Heart right ventricle (tissue), 16 donors: ENCODE measurements at regions not wholly inside any gene's neighbourhood (a gene's known extent, or its start where the extent isn't known, plus 50 kb on each side); places are given as distances from the start of the nearest gene placed in this dataset.
A peak's percentile ranks its signal among the peaks of the same experiment; 100 is the strongest.
"Not testable (repeated sequence)": the region's sequence is repeated elsewhere in the genome, so short reads cannot be mapped to it uniquely, and the experiment has no call there.

Experiments used
- ATAC-seq, 8 donors: fragments of 200-7000 bp; cut with Tn5 transposase; one replicate each; pipeline ENCODE4 v1.9.1; 2020; ENCODE audit warnings: mild to moderate bottlenecking in 8 of 8, moderate library complexity in 8 of 8, moderate number of reproducible peaks in 1 of 8
- DNase-seq, 2 donors: peaks; one replicate each; pipeline ENCODE4 v3.0.0-alpha.2; 2020
- H3K27ac ChIP-seq, 10 donors: fragments of 200-600 bp; sonication (generic) in 2 of 10; one replicate each; pipeline versions ENCODE4 v1.5.0 to v1.8.0; 2020 to 2022; ENCODE audit warnings: mild to moderate bottlenecking in 3 of 10
- H3K27me3 ChIP-seq, 7 donors: fragments of 200-600 bp; one replicate each; pipeline ENCODE4 v1.8.0; 2021 to 2022; ENCODE audit warnings: mild to moderate bottlenecking in 2 of 7
- H3K36me3 ChIP-seq, 9 donors: fragments of 200-600 bp; sonication (generic) in 1 of 9; one replicate each; pipeline versions ENCODE4 v1.5.0 to v1.8.0; 2020 to 2022; ENCODE audit warnings: mild to moderate bottlenecking in 2 of 9
- H3K4me1 ChIP-seq, 9 donors: fragments of 200-600 bp; sonication (generic) in 1 of 9; one replicate each; pipeline versions ENCODE4 v1.5.0 to v1.8.0; 2020 to 2022; ENCODE audit warnings: mild to moderate bottlenecking in 4 of 9
- H3K4me3 ChIP-seq, 10 donors: fragments of 200-600 bp; sonication (generic) in 2 of 10; one replicate each; pipeline versions ENCODE4 v1.5.0 to v1.8.0; 2020 to 2022; ENCODE audit warnings: mild to moderate bottlenecking in 7 of 10, moderate library complexity in 2 of 10
- H3K9me3 ChIP-seq, 11 donors: fragments of 200-600 bp in 10 of 11; sonication (generic) in 2 of 11; one replicate each; pipeline versions ENCODE4 v1.5.0 to v1.8.0; 2013 to 2022; ENCODE audit warnings: mild to moderate bottlenecking in 2 of 11, control low read depth in 1 of 11, moderate library complexity in 1 of 11
- WGBS, 2 donors: extraction: QIAGEN DNeasy Blood & Tissue Kit; methylation state at CpG; one replicate each; pipeline ENCODE4 v1.1.7; 2013; ENCODE audit warnings: inconsistent platforms in 1 of 2; 5-methylcytosine and 5-hydroxymethylcytosine counted together
- intact Hi-C, 10 donors: fragments of 100-400 bp; cut with DNase I; formaldehyde crosslinking; loops; one replicate each; pipeline versions ENCODE4 v1.11.1 to v1.14.2; 2022
- TF ChIP-seq, protein P1 (sequence below), 9 donors: fragments of 200-600 bp; sonication (generic) in 2 of 9; IDR thresholded peaks; one replicate each; pipeline versions ENCODE4 v1.5.0 to v1.8.0; 2021 to 2022; ENCODE audit warnings: antibody characterized with exemption in 9 of 9, mild to moderate bottlenecking in 5 of 9, moderate library complexity in 1 of 9
- donor health status: Arrhythmogenic right ventricular cardiomyopathy.
- donor health status: ischemic (EF 13 %, LVEDD 7.1; RV severe dilation, severe dysfunction).
- donor health status: healthy with polysubstance abuse.
- donor health status: DM: no; HTN: yes; CAD: no.
- donor health status: DM: no; HTN: no; CAD: no.
- donor health status: ischemic (EF 25% LVEDD 6.9; RV normal size, moderate dysfunction).
- donor health status: ischemic (EF 25% LVEDD 5.7; RV mildly dilated, moderate dysfunction).
- donor health status: healthy.
- donor health status: DM: yes; HTN: yes; CAD: no.
- donor health status: Ischemic cardiomyopathy.
- donor health status: ischemic (EF 35%, LVEDD 5.7; RV mildly dilated, moderate dysfunction).
- donor health status: nonischemic (EF 11% LVEDD 7.7; RV severe dilation, severe dysfunction).
- donor health status: DM: yes; HTN: yes; CAD: no.
- donor health status: PGD.
- donor health status: ischemic (EF 29% LVEDD 5.4; RV normal size, mild dysfunction).
- donor health status: nonischemic (EF 23%, LVEDD 6.1; RV moderate dilation, normal function).

DNA sequence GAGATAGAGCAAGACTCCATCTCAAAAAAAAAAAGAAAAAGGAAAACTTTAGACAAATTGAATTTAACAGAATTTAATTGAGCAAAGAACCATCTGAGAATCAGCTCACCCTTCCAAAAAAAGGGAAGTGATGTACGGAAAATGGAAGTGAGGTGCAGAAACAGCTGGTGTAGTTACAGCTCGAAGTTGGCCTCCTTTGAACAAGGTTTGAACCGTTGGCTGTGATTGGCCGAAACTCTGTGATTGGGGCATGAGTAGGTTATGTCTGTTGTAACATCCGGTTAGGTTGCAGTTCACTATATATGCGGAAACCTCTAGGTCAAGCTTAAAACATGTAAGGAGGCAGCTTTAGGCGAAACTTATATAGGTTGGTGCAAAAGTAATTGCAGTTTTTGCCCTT lies 97.9 kb upstream of the KIF26B start:
- WGBS, 2 donors = 91 to 94% methylated on average over 7 of the region's 7 CpGs
- TF ChIP-seq, protein P1, sequence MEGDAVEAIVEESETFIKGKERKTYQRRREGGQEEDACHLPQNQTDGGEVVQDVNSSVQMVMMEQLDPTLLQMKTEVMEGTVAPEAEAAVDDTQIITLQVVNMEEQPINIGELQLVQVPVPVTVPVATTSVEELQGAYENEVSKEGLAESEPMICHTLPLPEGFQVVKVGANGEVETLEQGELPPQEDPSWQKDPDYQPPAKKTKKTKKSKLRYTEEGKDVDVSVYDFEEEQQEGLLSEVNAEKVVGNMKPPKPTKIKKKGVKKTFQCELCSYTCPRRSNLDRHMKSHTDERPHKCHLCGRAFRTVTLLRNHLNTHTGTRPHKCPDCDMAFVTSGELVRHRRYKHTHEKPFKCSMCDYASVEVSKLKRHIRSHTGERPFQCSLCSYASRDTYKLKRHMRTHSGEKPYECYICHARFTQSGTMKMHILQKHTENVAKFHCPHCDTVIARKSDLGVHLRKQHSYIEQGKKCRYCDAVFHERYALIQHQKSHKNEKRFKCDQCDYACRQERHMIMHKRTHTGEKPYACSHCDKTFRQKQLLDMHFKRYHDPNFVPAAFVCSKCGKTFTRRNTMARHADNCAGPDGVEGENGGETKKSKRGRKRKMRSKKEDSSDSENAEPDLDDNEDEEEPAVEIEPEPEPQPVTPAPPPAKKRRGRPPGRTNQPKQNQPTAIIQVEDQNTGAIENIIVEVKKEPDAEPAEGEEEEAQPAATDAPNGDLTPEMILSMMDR (IDR thresholded peaks at IDR 0.05) = no peak

DNA sequence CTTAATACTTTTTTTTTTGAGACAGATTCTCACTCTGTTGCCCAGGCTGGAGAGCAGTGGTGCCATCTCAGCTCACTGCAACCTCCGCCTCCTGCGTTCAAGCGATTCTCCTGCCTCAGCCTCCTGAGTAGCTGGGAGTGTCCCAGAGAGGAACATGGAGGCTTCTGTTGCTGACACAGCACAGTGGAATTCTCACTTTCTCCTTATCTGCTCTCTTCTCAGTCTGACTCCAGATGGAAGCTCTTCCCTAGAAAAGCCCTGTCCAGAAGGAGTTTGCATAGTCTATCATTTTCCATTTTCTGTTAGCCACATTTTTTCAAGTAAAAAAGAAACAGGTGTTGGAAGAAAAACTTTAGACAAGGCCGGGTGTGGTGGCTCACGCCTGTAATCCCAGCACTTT lies 98.5 kb upstream of the KIF26B start:
- H3K9me3 ChIP-seq, intact Hi-C loops, DNase-seq, ATAC-seq, H3K4me3 ChIP-seq, H3K27me3 ChIP-seq: not testable (repeated sequence)
- H3K27ac ChIP-seq = peak overlapping the region in 1 of 10 donors; percentile 18
- WGBS, 2 donors = 94 to 98% methylated on average over 5 of the region's 5 CpGs
- H3K36me3 ChIP-seq = peaks cover 0 to 15% (median 0%) of the 10 kb centered on the region in 9 donors
- peaks cover 0 to 46% (median 8%) of the 10 kb centered on the region in 9 donors for H3K4me1 ChIP-seq

More for the DNA sequence above, 97.9 kb upstream of the KIF26B start:
- H3K27ac ChIP-seq = peak overlapping the region in 1 of 10 donors; percentile 18
- ATAC-seq = no peak
- intact Hi-C loops = no loop called here
- H3K4me3 ChIP-seq = no peak overlapping the region
- no peak for DNase-seq
- H3K9me3 ChIP-seq = no peaks in the 10 kb centered on the region
- peaks cover 0 to 39% (median 4%) of the 10 kb centered on the region in 9 donors for H3K4me1 ChIP-seq
- peaks cover 0 to 15% (median 0%) of the 10 kb centered on the region in 9 donors for H3K36me3 ChIP-seq
- no peaks in the 10 kb centered on the region for H3K27me3 ChIP-seq

DNA sequence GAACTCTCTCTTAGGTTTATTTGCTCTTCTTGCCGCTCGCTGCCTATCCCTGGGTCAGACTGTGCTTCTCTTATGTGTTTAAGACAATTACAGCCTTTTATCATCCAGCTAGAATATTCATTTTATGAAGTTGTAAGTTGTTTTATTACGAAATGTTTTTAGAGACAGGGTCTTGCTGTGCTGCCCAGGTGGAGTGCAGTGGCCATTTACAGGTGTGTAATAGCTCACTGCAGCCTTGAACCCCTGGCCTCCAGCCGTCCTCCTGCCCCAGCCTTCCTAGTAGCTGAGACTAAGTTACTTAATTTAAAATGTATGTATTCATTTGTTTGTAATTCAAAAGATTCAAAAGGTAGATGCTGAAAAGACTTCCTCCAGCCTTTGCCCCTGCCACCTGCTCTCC lies 99.0 kb upstream of the KIF26B start:
- H3K4me3 ChIP-seq = no peak overlapping the region
- intact Hi-C loops = no loop called here
- ATAC-seq (no peak), DNase-seq (no peak)
- TF ChIP-seq, protein P1 (IDR thresholded peaks at IDR 0.05) = no peak
- peaks cover 0 to 48% (median 8%) of the 10 kb centered on the region in 9 donors for H3K4me1 ChIP-seq
- 48 to 73% methylated on average over 4 of the region's 4 CpGs for WGBS, 2 donors
- H3K27me3 ChIP-seq = no peaks in the 10 kb centered on the region
- peaks cover 0 to 15% (median 0%) of the 10 kb centered on the region in 9 donors for H3K36me3 ChIP-seq
- H3K9me3 ChIP-seq = no peaks in the 10 kb centered on the region
- H3K27ac ChIP-seq = no peak overlapping the region

DNA sequence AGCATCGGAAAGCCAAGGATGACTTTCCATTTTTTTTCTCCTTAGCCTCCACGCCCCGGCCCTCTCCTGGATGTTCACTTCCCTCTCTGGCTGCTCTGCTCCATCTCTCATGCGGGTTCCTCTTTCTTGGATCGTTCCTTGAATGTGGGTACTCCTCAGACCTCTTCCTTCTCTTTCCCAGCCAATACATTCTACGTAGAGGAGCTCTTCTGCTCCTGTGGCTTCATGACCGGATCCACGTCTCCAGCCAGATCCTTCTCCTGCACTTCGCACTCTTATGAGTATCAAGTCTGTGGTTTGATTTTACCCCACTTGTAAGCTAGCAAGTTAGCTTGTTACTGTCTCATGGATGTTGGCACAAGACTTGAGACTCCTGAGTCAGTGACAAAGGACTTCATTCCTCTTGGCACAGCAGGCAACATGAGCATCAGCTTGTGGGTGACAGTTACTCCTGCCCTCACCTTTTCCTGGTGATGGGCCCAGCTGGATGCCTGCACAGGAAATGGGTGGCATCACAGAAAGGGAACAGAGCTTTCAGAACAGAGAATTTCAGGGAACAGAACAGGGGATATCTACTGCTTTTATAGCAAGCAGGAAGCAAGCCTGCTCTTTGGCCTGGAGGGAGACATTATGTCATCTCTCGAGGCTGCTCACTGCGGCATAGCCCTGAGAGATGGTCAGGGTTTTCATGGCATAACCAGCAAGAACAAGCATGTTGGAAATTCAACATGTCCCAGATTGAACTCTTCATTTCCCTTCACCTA lies 100.1 kb upstream of the KIF26B start:
- ATAC-seq = no peak
- 91 to 92% methylated on average over 11 of the region's 11 CpGs for WGBS, 2 donors
- H3K27me3 ChIP-seq = no peaks in the 10 kb centered on the region
- H3K4me1 ChIP-seq = peaks cover 0 to 48% (median 8%) of the 10 kb centered on the region in 9 donors
- intact Hi-C loops = no loop called here
- TF ChIP-seq, protein P1 (IDR thresholded peaks at IDR 0.05) = no peak
- H3K27ac ChIP-seq = peak overlapping the region in 1 of 10 donors; percentile 64
- H3K36me3 ChIP-seq = peaks cover 0 to 15% (median 0%) of the 10 kb centered on the region in 9 donors
- no peak for DNase-seq
- H3K4me3 ChIP-seq = no peak overlapping the region
- H3K9me3 ChIP-seq = no peaks in the 10 kb centered on the region

DNA sequence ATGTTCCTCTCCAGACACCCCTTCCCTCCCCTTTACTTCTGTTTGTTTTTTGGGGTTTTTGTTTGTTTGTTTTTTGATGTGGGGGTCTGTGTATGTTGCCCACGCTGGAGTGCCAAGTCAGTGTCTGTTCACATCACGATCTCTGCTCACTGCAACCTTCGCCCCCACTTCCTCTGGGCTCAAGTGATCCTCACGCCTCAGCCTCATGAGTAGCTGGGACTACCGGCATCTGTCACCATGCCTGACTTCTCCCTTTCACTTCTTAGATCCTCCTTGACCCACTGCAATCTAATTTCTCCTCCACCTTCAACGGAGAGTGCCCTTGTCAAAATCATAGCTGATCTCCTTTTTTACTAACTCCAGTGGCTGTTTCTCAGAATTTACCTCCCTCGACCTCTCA lies 100.7 kb upstream of the KIF26B start:
- no peaks in the 10 kb centered on the region for H3K27me3 ChIP-seq
- peaks cover 0 to 48% (median 8%) of the 10 kb centered on the region in 9 donors for H3K4me1 ChIP-seq
- H3K4me3 ChIP-seq = no peak overlapping the region
- no peaks in the 10 kb centered on the region for H3K9me3 ChIP-seq
- peak overlapping the region in 1 of 10 donors; percentile 64 for H3K27ac ChIP-seq
- TF ChIP-seq, protein P1 (IDR thresholded peaks at IDR 0.05) = no peak
- 83 to 88% methylated on average over 7 of the region's 7 CpGs for WGBS, 2 donors
- DNase-seq (no peak), ATAC-seq (peak in 1 of 8 donors; percentile 22)
- peaks cover 0 to 15% (median 0%) of the 10 kb centered on the region in 9 donors for H3K36me3 ChIP-seq
- intact Hi-C loops = no loop called here
